ENCODE measurements at regions not wholly inside any gene's neighbourhood (a gene's known extent, or its start where the extent isn't known, plus 50 kb on each side); places are given as distances from the start of the nearest gene placed in this dataset.
"Not testable (repeated sequence)": the region's sequence is repeated elsewhere in the genome, so short reads cannot be mapped to it uniquely, and the experiment has no call there.

- no peak overlapping the region for H3K27ac ChIP-seq
- no peak overlapping the region for H3K4me3 ChIP-seq
Observed at GRCh38 chr5:89371646-89372045, 488.7 kb upstream of the MEF2C start.

DNA sequence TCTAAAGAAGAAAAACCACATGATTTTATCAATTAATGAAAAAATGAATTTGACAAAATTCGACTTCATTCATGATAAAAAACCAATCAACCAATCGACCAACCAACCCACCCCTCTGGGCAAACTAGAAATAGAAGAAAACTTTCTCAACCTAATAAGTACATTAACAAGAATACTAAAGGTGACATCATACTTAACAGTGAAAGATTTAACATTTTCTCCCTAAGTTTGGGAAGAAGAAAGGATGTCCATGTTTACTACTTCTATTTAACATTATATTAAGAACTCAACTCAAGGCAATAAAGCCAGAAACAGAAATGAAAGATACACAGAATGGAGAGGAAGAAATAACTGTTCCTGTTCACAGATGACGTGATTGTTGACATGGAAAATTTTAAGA is 476.1 kb upstream of the MEF2C start:
- no peak overlapping the region for H3K27ac ChIP-seq
- H3K4me3 ChIP-seq: no peak overlapping the region

DNA sequence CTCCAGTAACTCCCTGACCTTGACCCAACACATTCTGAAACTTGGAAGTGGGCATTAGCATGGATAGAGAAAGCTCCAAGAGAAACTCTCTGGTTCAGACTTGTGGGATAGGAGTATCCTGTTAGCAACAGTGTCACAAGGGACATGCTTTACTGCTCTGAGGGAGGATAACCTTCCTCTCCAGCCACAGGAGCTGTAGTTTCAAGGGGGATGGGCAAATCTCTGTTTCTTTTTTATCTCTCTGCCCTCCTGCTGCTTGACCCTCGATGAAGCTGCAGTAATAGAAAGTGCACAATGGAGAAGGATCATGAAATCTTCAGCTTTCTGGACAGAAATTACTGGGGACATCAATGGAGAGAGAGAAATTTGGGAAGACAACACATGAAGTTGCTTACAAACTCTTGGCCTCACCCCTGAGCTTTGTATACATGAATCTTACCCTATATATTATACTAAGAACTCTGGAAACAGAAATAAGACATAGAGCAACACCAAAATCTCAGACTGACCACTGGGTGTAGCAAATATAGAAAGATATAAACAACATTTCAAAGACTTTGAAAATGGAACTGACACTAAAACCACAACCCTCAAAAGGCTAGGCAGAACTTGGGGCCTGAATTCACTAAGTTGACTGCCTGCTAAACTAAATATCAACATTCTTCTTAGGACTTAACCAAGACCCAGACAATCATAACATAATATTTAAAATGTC is 471.0 kb upstream of the MEF2C start:
- no peak overlapping the region for H3K4me3 ChIP-seq

DNA sequence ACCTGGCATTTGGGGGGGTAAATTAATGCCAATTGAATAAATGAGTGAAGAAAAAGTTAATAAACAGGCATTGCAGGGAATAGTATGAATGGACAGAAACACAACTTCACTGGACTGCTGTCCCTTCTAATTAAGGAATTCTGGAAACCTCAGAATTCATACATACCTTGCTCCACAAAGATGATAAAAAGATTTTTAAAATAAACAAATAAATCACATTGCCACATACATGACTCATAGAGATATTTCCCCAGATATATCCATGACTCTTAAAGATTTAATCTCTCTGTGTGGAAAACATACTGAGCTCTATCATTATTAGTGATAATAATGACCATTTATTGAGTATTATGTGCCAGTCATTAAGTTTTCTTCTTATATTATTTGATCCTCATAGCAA is 469.0 kb upstream of the MEF2C start:
- no peak overlapping the region for H3K27ac ChIP-seq
- no peak overlapping the region for H3K4me3 ChIP-seq

More for the DNA sequence above, 471.0 kb upstream of the MEF2C start:
- H3K27ac ChIP-seq: no peak overlapping the region

GRCh38 chr5:89351222-89351621 is 468.2 kb upstream of the MEF2C start:
- no peak overlapping the region for H3K27ac ChIP-seq

GRCh38 chr5:89350684-89351083 is 467.7 kb upstream of the MEF2C start:
- H3K27ac ChIP-seq: no peak overlapping the region
- H3K4me3 ChIP-seq: no peak overlapping the region

More at GRCh38 chr5:89351222-89351621, 468.2 kb upstream of the MEF2C start:
- no peak overlapping the region for H3K4me3 ChIP-seq

DNA sequence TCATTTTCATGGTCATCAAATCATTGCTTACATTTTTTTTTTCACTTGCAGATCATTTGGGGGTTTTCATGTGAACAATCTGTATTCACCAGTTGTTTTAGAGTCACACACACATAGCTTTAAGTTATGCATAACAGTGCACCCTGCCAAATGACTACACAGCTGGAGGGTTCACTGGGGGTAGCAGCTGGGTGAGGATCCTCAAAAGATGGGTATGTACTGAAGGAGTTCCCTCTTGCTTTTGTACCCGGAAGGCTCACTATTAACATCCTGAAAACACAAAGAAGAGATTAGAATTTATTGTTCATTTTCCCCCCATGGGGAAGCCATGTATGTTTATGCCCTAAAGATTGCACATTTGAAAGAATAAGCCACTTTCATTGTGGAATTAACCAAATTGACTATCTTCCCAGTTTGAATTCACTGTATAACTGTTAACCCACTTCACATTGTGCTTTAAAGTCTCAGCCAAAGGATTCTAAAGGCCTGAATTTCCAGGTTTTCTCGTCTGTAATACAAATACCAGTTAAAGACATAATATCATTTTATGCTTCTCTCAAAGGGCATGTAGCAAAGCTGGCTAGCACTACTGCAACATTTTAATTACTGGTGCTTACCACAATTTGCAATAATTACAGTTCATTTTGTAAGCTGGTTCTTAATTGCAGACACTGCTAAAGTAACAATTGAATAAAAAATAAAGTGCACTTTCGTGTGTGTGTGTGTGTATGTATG is 466.4 kb upstream of the MEF2C start:
- no peak overlapping the region for H3K27ac ChIP-seq
- H3K4me3 ChIP-seq: no peak overlapping the region

GRCh38 chr5:89346573-89346972 is 463.6 kb upstream of the MEF2C start:
- Histone ChIP-seq H3K4me3 (no peak overlapping the region), H3K27ac (no peak overlapping the region)

- Histone ChIP-seq H3K27ac (peak overlapping the region in 1 of 21 experiments; percentile 52), H3K4me3 (no peak overlapping the region)
Observed at GRCh38 chr5:89343666-89344065, 460.7 kb upstream of the MEF2C start.

DNA sequence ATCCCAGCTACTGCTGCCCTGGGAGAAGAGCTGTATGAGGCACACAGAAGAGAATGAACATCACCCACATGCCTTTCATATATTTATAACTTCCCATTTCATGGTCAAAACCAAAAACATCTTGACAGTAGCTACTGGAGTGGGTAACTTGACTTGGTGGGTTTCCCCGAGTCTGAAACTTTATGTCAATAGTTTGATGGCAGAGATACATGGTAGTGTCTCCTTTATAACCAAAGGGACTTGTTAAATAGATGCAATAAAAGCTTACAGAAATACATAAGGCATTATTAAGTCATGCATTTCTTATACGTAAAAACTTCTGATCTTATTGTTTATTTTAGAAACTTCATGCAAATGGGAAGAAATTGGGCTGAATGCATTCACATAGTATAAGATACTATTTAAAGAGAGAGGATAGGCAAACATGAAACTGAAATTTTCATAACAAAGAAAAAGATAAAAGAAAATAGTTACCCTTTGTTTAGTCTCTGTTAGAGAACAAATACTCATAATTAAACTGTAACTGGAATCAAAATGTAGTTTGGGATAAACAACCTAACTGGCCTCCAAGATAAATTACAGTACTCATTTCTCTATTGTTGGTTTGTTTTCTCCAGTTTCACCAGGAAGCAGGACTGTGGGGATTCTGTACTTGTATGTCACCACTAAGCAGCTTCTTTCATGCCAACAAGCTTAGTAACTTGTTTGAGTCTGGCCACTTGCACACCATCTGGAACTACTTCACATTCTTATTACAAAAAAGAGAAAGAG is 459.3 kb upstream of the MEF2C start:
- no peak overlapping the region for H3K27ac ChIP-seq
- no peak overlapping the region for H3K4me3 ChIP-seq

GRCh38 chr5:89338935-89339334 is 456.0 kb upstream of the MEF2C start:
- no peak overlapping the region for H3K27ac ChIP-seq
- H3K4me3 ChIP-seq: no peak overlapping the region

DNA sequence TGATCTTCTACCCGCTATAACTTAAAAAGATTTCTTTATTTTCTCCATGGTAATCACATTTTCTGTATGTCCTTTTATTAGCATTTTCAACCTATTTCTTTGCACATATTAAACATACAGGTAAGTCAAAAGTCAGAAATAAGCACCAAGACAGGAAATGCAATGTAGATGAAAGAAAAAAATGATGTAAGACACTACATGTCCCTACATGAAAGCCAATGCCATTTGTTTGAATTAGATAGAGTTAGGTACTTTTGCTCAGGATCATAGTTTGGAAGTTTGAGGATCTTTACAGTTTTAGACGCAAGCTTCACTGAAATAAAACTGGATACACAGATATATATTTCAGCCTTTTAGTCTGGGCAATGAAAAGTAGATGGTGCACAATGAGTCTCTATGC is 453.1 kb upstream of the MEF2C start:
- Histone ChIP-seq H3K27ac (no peak overlapping the region), H3K4me3 (no peak overlapping the region)

DNA sequence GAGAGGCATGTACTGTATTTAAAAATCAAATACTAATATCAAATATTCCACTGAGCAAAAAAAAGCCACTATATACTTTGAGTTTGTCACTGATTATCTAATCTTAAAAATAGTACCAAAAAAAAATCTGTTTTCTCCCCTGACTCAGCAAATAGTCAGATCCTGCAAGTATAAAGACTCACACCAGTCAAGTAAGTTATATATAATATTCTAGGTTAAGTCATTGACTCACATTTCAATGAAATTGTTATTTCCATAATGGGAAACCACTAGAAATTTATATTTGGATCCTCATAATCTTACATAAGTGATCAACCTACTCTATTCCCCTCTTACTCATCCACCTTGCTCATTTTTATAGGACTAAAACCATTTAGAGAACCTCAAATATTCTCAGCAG is 447.2 kb upstream of the MEF2C start:
- Histone ChIP-seq H3K27ac (no peak overlapping the region), H3K4me3 (no peak overlapping the region)

- no peak overlapping the region for H3K4me3 ChIP-seq
- H3K27ac ChIP-seq: no peak overlapping the region
Observed at GRCh38 chr5:89327608-89328007, 444.6 kb upstream of the MEF2C start.

- Histone ChIP-seq H3K4me3 (no peak overlapping the region), H3K27ac (no peak overlapping the region)
Observed at GRCh38 chr5:89324990-89325389, 442.0 kb upstream of the MEF2C start.

DNA sequence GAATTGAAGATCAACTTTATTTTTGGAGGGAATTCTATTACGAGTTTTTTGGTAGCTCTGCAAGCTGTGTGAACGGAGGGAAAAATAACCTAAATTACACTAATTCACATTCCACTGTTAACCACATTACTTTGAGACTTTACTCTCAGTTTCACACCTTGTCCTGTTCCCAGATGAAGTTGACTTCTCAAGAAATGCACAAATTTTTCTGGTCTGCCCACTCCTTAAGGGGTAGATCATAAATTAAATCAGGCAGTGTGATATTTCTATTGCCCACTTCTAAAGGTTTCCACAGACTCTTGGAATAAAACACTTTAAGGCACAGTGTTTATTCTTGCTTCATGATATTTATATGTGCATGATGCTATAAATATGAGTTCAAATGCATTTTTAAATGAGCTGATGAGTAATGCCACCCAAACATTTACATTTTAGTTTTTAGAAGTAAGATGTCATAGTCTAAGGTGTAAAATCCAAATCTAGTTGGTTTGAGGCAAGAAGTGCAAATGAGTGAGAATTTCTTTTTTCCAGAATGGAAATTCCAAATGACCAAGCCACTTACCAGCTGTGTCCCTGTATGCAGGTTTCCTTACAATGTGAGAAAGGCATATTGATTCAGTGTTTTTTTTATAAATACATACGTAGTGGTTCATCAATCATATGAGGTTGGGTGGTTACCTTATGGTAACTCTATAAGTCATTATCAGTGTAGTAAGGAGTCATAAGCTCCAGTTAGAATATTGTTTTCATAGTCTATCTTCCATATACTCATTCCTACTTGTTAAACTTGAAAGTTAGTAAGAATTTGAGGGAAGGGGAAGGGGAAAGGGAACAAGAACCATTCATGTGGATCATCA is 437.7 kb upstream of the MEF2C start:
- H3K27ac ChIP-seq: no peak overlapping the region
- H3K4me3 ChIP-seq: no peak overlapping the region

- H3K27ac ChIP-seq: not testable (repeated sequence)
Observed at GRCh38 chr5:89317838-89318237, 434.9 kb upstream of the MEF2C start.

DNA sequence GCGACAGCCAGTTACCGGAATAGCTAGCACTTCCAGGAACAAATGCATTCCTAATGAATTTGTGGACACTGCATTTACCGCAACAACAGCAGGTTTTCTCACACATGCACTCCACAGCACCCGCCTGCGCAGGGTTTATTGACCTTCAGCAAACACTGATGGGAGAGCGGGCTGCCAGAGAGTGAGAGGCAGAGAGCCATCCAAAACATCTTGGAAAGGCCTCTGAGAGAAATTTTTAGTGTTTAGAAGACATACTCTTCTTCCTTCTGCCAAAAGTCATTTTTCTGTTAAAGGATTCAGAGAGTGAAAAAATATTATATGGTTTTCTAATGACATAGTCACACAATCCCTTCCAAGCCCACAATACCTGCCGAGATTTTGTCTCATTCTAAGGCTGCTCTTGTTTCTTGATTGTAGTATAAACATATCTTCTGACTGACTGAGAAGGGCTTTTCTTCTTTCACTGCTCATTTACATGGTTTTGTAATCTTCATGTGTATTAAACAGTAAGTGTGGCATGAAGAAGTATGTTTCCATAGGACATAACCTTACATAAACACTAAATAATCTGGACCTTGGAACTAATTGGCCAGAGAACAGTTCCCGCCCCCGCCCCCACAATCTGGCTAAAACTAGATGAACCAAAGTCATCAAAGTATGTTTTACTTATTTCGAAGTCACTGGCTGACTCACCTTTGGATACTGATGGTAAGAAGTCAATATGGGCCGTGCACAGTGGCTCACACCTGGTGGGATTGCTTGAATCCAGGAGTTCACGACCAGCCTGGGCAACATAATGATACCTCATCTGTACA is 432.5 kb upstream of the MEF2C start:
- Histone ChIP-seq H3K27ac (no peak overlapping the region), H3K4me3 (no peak overlapping the region)

More at GRCh38 chr5:89317838-89318237, 434.9 kb upstream of the MEF2C start:
- not testable (repeated sequence) for H3K4me3 ChIP-seq
